Vagina (tissue), 2 donors: ENCODE measurements at regions not wholly inside any gene's neighbourhood (a gene's known extent, or its start where the extent isn't known, plus 50 kb on each side); places are given as distances from the start of the nearest gene placed in this dataset.

Experiments used
- POLR2A ChIP-seq, 2 donors: fragments of 450-650 bp; IDR thresholded peaks; one replicate each; pipeline ENCODE4 v1.6.1; 2017; ENCODE audit warnings: antibody characterized with exemption in 2 of 2, mild to moderate bottlenecking in 2 of 2, moderate library complexity in 2 of 2
- TF ChIP-seq, protein P1 (sequence below), 3 experiments: fragments of 450-650 bp in 2 of 3; fragments of 200-600 bp in 1 of 3; sonication (generic) in 1 of 3; IDR thresholded peaks; one replicate each; pipeline ENCODE4 v1.5.1; 2017 to 2019; ENCODE audit warnings: antibody characterized with exemption in 3 of 3, mild to moderate bottlenecking in 2 of 3, moderate library complexity in 2 of 3

DNA sequence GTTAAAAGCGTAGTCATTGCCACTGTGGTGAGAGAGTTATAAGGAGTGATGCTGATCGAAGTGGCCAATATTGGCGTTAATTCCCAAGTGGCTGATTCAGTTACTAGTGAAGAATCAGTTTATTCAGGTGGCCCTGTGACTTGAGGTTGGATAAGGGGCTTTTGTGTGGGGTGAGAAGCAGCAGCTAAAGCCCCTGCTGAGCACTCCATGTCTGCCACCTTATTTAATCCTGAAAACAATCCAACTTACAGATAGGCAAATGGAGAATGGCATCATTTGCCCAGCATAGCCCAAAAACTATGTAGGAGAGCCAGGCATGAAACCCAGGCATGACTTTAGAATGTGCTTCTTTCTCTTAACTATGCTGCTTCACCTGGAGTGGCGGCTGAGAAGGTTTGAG lies 222.8 kb upstream of the KLF6 start:
- TF ChIP-seq POLR2A (IDR thresholded peaks at IDR 0.05) = no peak
- TF ChIP-seq, protein P1, sequence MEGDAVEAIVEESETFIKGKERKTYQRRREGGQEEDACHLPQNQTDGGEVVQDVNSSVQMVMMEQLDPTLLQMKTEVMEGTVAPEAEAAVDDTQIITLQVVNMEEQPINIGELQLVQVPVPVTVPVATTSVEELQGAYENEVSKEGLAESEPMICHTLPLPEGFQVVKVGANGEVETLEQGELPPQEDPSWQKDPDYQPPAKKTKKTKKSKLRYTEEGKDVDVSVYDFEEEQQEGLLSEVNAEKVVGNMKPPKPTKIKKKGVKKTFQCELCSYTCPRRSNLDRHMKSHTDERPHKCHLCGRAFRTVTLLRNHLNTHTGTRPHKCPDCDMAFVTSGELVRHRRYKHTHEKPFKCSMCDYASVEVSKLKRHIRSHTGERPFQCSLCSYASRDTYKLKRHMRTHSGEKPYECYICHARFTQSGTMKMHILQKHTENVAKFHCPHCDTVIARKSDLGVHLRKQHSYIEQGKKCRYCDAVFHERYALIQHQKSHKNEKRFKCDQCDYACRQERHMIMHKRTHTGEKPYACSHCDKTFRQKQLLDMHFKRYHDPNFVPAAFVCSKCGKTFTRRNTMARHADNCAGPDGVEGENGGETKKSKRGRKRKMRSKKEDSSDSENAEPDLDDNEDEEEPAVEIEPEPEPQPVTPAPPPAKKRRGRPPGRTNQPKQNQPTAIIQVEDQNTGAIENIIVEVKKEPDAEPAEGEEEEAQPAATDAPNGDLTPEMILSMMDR (IDR thresholded peaks at IDR 0.05) = no peak
